ENCODE measurements at regions not wholly inside any gene's neighbourhood (a gene's known extent, or its start where the extent isn't known, plus 50 kb on each side); places are given as distances from the start of the nearest gene placed in this dataset.

DNA sequence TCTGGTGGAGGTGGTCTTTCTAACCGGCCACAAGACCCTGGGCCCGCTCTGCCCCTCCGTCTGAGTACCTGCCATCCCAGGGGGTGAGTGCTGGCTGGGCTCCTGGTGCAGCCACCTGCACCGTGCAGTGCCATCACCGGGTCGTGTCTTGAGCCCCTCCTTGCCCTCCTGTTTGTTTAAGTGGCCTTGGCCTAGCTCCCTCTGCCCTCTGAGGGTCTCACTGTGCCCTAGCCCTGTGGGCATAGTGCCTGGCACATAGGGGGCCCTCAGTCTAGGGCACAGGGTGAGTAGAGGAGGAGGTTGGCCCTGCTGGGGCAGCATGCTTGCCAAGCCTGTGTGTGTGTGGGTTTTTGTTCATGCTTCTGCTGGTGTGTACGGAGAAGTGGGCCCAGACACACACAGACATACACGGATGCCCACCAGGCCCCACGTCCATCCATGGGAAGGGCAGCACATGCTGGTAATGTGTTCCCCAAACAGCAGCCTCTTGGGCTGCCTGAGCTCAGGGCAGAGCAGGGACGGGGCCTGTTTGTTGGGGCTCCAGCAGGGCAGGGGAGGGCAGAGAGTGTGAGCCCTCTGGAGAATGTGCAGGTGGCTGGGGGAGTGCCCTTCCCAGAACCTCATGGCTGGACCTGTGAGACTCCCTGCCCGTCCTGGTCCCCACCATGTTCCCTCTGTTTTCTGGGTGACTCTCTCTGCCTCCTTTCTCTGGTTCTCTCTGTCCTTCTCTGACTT is 94.6 kb downstream of the GLI2 start:
- no peak for DNase-seq

- DNase-seq: no peak
These were observed 95.4 kb downstream of the GLI2 start for GRCh38 chr2:120831086-120831485.

DNA sequence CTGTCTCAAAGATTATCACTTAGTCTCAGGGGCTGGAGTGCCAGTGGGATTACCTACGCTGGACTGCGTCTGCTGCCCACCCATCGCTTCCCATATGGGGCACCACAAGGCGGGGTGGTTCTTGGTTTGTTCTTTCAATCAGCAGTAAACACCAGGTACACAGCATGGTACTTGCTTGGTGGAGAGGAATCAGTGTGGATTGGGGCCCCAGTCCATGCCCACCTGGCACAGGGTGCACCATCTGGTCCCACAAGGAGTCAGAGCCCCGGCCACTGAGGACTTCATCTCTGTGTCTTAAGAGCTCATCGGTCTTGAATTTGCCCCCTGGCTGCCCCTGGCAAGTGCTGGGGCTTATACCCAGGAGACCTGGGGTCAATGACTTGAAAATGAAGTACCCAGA is 96.2 kb downstream of the GLI2 start:
- no peak for DNase-seq

GRCh38 chr2:120832296-120833070 is 96.8 kb downstream of the GLI2 start:
- DNase-seq: no peak

DNA sequence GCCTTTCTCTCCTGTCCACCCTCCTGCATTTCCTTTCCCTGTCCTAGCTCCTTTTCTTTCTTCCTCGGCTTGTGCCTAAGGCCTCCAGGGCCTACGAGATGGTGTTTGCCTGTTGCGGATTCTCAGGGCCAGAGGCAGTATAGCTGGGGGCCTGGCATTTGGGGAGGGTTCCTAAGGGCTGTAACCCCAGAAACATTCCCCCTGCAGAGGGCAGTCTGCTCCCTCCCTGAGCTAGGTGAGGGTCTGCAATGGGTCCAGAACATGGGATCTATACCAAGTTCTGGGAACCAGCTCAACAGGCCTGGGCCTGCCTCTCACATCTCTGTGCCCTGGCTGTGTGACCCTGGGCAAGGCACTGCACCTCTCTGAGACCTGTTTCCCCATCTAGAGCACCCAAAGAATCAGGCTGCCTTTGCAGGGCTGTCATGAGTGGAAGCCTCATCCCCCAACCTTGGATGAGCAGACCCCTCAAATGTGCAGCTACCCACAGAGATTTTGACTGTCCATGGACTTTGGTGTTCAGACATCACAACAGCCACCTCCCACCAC is 97.5 kb downstream of the GLI2 start:
- no peak for DNase-seq

- no peak for DNase-seq
These were observed 98.5 kb downstream of the GLI2 start for GRCh38 chr2:120834206-120834605.

DNA sequence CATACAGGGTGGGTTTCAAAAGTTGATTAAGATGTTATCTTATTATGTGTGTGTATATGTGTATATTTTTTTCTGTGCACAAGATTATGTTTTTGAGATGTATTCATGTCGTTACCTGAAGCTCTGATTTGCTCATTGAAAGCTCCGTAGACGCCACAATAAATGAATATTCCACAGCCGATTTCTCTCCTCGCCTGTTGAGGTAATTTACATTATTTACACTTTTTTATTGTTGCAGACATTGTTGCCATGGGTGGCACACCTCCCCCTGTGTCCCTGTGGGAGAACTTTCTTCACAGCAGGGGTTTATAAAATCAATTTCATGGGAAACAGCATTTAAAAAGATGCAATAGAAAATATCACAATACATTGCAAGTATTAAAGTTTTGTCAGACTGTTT is 100.6 kb downstream of the GLI2 start:
- no peak for DNase-seq

DNA sequence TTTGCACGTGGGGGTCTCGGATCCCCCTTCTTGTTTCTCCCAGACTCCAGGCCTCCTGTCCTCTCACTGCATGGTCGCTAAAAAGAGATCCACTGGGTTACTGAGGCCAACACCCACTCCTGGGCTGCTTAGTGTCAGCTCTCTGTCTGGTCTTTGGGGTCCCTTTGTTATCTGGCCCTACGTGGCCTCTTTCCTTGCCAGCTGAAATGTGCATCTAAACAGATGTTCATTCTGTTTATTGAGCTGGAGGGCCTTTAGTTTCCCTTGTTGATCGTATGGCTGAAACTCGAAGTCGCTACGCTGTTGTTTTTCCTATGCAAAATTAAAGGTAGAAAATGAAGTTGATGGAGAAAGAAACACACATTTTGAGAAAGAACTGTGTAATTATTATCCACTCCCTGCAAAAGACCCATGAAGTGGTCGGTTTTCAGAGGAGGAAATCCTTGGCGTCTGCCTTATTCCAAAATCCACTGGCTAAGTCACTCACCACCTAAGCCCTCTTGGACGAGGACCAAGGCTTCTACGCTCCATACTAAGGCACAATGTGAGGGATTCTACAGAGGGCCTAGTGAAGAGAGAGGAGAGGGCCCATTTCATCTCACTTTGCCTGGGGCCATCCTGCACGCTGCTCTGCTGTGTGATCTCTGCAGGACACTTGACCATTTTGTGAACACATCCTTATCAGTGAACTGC is 105.3 kb downstream of the GLI2 start:
- no peak for DNase-seq

GRCh38 chr2:120842456-120843439 is 107.1 kb downstream of the GLI2 start:
- no peak for DNase-seq

GRCh38 chr2:120844070-120844738 is 108.5 kb downstream of the GLI2 start:
- DNase-seq: no peak

GRCh38 chr2:120845277-120845676 is 109.6 kb downstream of the GLI2 start:
- no peak for DNase-seq

DNA sequence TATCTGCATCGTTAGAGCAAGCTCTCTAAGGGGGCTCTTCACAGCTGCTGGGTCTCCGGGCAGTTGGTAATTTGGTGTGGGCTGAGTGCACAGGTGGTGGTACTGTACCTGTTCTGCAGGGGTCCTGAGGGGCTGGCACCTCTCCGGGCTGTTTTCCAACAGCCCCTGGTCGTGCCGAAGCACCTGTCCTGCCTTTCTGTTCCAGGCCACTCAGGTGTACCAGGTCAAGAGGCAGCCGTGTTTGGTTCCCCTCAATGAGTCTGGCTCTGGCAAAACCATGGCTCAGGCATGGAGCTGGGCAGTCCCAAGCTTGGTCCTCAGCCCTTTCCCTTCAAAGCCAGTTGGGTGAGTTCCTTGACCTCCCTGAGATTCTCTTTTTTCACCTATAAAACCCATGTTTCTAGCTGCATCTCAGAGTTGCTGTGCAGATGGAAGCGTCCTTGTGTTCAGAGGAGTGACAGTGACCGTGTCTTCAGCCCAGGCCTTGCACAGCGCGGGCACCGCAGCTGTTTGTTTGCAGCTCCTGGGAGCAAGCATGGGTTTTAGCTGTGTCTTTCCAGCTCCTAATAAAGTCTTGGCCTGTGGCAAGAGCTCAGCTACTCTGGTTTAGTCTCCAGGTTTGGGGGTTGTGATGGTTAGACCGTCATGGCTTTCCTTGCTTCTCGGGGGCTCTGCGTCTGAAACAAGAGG is 110.9 kb downstream of the GLI2 start:
- no peak for DNase-seq

DNA sequence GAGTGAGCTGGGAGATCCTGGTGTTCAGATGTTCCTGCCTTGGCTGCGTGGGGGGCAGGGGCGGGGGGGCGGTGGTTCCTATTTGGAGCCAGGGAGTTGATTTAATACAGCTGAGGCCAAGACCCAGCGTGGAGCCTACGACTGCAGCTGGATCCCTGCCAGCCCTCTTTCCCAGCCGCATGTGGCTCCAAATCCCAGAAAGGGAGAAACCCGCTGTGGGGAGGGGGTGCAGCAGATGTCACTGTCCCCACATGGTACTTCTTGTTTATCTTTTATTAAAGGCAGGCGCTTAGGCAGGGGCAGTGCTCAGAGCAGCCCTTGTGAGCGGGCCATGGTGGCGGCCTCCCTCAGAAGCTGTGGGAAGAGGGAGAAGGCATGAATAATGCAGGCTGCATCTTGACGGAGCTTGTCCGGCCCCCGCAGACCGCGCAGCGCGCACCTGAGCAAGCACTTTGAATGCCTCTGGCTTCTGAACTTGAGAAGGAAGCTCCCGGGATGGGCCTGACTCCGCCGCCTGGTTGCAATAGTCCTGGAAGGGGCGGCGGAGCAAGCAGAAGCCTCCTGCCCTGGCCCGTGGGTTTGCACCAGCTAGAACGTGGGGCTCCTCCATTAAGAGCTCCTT is 112.1 kb downstream of the GLI2 start:
- DNase-seq: no peak

DNA sequence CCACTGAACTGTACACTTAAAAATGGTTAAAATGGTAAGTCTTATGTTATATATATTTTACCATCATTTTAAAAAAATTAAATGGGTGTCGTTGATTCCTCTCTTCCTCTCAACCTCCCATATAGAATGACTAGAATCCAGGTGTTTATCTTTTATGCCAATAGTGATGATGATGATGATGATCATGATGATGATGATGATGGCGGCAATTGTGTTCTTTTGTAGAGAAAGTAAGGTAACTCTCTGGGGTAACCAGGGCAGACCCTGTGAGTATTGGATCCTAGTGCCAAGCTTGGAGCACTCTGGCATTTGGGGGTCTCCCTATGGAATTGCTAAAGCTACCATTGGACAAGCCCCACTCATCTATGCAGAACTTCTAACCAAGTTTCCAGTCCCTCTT is 113.6 kb downstream of the GLI2 start:
- DNase-seq: no peak

DNA sequence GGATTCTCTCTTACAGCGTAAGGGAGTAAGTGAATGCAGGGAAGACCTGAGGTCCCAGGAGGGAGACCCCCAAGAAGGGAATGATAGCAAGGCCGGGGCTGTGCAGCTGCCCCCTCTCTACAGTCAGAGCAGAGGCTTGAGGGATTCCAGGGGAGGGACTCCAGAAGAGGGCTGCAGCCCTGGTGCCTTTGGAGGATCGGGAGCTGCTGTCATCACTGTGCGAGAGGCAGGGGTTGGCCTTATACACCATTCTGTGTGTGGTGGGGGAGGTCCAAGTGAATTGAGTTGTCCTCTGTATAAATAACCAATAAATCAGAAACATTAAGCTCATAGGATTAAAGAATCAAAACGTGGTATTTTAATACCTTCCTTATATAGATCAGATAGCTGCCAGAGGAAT is 114.9 kb downstream of the GLI2 start:
- DNase-seq: no peak

DNA sequence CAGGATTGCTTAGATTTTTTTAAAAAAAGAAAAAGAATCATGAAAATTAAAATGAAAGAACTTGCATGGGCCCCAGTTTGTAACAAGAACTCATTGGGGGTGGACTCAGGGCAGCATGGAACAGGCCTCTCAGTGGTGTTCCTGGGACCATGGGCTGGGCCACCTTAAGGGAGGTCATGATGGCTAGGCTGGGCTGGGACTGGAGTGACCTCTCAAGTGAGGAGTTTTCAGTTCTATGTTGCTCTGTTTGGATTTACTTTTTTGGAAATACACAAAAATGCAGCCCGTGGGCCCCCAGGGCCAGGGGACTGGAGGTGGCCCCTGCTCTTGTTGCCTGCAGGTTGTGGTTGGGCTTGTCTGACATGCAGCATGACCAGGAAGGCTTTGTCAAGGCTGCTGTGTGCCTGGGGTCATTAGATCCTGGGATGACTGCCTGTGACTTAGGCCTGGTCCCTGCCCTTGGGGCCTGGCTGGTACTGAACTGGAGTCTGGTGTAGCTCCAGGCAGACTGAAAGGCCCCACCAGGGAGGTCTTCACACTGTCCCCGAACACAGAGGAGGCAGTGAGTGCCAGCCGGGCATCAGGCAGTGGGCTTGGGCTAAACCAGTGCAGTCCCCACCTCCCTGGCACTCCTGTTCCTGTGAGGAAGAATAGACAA is 115.6 kb downstream of the GLI2 start:
- DNase-seq: no peak

GRCh38 chr2:120852200-120852815 is 116.6 kb downstream of the GLI2 start:
- DNase-seq: no peak

DNA sequence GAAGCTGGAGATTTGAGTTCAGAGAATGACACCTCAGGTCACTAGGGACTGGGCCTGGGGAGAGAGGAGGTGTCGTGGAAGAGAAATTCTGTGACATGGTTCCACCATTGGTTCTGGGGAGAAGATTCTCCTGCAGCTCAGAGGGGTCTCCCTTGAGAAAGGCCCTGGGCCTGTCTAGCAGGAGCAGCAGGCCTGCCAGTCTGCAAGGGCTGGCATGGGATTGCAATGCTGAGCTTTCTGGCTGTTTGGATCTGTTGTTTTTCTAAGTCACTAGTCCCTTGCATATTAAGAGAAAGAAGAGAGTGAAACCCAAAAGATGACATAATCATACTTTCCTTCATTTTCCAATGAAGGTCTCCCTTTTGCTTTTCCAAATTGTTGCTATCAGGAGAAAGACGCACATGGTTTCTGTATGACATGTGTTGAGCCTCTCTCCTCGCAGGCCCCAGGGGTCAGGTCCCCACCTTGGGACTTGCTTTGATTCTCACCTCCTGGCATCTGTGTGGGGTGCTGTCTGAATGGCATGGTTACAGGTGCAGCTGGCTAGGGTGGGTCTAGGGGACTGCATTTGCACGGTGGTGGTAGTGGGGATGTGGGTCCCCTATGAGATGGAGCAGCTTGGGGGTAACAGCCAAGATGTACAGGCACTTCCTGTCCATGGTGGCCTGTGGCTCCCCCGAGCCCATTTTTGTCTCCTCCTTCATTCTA is 117.8 kb downstream of the GLI2 start:
- no peak for DNase-seq

All from AML-193 (cell line).